HG02943 (cell line): ENCODE measurements at regions not wholly inside any gene's neighbourhood (a gene's known extent, or its start where the extent isn't known, plus 50 kb on each side); places are given as distances from the start of the nearest gene placed in this dataset.

ENCODE experiments used
- ATAC-seq: cut with Tn5 transposase; IDR thresholded peaks from one replicate; pipeline ENCODE4 v1.9.1; 2021; ENCODE audit warnings: mild to moderate bottlenecking, low read depth, moderate library complexity; ENCODE audit not compliant: unreplicated experiment

DNA sequence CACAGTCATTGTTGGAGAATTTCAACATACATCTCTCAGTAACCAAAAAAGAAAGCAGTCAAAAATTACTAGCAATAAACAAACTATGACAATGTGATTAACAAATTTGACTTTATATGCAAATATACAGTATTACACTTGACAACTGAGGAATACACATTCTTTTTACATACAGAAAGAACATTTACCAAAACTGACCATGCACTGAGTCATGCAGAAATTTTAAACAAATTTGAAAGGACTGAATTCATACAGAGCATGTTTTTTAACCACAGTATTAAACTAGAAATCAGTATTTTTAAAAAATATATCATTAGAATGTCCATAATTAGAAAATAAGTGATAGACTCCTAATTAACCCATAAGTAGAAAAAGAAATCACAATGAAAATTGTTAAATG is 420.1 kb downstream of the TBC1D4 start:
- ATAC-seq = no peak

DNA sequence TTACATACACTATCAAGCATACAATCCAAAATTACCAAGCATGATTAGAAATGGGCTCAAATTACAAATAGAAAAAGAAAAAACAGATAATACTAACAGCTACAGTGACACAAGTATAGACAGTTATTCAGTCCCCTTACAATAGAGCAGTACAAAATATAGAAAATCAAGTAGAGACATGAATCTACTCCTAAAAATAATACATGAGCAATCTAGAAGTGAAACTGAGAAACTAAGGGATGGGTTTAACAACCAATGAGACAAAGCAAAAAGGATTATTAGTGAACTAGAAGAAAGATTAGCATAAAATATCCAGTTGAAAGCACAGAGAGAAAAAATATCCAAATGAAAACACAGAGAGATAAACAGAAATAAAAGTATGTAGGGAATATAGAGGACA is 426.7 kb downstream of the TBC1D4 start:
- ATAC-seq = no peak

DNA sequence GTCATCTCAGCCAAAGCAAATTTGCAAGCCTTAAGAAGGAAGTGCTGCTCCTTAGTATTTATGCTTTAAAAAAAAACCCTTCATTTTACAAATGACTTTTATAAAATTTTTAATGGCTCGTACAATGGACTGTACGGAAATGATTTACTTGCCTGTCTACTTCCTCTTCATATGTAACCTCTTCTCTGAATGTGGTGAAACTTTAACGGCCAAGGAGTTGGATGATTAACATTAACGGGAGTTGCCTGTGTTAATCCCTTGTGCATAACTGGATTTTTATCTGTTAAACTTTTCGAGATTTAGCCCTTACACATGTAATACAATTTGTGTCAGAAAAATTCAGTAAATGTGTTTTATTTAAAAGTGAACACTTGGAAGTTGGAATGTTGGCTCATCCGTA is 429.4 kb downstream of the TBC1D4 start:
- no peak for ATAC-seq

DNA sequence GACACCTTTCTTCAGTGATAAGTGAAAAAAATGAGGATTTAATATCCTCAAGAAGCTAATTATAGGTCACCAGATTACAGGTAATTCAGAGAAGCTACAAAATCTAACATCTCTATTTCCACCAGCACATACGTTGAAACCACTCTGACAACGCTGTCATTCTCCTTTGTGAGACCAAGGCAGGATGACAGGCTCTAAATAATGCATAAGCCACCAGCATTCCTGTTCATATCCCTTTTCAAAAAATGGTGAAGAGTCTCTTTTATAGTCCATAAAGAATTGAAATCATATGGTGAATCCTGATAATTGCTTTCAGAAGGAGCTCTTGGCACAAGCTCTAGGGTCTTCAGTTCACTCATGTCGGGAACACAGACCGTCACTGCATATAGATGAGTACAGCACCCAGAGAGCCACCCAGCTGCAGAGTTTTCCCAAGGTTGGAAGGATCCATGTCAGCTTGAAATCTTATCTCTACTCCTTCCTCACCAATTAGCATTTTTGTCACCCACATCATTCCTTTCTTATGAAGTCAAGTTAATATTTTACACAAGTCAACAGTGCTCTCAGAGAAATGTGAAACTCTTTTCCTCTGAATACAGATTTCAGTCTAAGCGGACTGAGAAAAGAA is 431.4 kb downstream of the TBC1D4 start:
- no peak for ATAC-seq

DNA sequence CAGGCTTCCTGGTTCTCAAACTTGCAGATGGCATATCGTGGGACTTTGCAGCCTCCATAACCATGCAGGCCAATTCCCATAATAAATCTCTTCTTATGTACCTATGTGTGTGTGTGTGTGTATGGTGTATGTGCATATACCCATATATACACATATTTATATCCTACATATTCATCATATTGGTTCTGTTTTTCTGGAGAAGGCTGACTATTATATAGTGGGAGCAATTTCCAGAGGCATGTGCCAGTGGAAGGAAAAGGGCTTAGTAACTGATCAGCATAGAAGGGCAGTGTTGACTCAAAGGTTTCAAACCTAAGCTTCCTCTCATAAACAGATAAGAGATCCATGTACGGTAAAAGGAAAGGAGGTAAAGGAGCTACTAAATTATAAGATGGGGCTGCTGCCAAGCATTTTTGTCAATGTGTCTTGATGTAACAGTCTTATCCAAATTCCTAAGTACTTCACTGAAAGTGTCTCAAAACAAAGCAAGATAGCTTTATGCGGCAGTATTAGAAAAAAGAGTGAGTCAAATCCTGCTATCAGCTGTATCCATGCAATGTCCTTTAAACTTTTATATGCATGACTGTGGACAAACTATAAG is 432.1 kb downstream of the TBC1D4 start:
- no peak for ATAC-seq

DNA sequence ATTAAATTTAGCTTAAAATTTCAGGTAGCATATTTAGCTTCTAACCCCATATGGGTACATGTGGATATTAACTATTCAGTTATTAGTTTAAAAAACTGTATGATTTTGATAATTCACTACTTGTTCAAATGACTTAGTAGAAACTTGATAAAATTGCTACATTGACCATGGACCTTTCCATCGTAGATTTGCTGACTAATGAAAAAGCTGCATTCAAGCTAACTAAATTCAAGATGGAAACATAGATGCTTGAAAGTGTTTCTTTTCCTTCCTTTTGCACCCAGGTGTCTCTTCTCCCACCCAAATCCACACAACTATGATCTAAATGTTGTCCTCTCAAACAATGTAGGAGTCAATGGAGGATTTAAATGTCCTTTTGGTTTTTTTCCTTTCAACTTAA is 439.2 kb downstream of the TBC1D4 start:
- no peak for ATAC-seq

DNA sequence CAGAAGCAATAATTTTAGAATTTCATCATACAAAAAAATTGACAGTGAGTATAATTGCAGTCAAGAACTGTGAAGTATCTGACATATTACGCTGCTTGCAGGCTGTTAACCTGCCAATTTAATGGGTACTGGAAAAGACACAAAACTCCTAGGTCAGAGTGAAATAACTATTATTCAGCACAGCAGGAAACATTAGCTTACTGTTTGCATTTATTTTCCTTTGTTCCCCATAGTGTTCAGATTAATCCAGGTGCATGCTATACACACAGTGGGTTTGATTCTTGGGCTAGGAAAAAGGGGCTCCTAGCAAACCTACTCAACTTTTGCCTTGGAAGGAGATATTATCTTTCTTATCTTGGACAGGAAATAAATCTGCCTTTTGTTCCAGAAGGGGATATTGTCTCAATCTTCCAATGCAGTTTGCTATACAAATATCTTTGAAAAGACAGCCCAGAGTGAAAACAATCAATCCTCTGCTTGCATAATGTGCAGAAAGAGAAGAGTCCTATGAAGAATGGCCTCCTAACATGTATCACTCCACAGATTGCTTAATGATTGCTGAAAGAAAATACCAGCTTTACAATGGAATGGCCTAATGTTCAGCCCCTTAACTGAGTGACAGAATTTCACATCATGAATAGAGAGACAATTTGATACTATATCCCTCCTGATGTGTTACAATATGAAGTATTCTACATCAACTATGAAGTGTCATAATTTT is 443.4 kb downstream of the TBC1D4 start:
- no peak for ATAC-seq

DNA sequence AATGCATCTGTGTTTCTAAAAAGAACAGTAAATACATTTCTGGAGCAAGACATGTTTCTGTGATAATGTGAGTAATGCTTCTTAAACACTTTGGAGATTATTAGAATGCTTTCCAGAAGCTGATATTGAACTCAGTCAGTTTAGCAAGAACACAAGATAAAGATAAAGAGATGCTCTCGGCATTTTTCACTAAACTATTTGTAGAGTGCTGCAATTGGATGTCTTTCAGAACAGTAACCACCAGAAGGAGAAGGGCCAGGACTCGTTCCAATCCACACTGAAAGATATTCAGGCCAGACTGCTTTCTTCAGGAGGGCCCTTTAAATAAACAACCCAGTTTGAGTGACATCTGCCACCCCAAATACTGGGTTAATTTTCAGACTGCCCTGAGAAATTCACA is 456.0 kb downstream of the TBC1D4 start:
- no peak for ATAC-seq

DNA sequence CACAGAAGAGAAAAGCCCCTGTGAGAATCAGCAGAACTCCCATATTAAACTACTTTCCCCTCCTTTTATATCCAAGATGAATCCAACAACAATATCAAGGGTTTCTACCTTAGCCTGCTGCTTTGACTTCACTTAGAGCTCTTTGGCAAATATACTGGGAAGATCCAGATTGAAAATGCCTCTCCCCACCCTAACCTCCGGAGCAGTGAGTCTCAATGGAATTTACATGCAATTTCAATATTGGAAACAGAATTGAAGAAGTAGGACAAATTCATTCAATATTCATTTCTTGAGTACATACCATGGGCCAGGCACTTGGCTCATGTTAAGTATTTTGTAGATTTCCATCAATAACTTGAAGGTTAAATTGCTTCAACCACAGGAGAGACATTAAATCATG is 457.4 kb downstream of the TBC1D4 start:
- no peak for ATAC-seq

DNA sequence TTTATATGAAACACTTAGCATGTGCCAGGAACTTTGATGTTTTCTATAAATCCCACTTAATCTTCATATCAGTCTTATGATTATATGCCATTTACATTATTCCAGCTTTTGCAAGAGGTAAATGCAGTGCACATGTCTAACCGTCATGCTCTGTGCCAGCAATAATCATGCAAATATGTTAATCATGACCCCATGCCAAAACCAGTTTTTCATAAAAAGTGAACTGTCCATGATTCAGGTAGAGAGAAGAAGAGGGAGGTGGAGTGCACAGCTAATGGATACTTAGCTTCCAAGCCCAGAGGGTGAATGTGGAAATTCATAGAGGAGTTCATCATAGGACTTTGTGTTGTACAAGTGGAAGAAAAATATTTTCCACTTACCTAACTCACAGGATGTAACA is 458.4 kb downstream of the TBC1D4 start:
- ATAC-seq = no peak

DNA sequence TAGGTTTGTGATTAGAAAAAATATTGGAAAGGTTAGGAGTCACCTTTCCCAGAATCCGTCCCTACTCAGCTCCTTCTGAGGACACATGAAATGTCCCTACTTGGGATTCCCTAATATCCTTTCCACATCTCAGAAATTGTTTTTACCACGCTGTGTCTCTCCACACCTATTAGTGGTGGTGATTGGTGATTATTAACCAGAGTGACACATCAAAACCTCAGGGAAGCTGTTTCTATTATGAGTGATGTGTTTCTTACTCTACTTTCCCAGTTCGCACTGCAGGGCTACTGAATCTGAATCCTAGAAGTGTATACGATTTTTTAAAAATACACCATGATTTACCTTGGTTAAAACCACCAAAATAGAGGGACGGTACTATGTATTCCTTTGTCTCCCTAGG is 460.8 kb downstream of the TBC1D4 start:
- no peak for ATAC-seq

DNA sequence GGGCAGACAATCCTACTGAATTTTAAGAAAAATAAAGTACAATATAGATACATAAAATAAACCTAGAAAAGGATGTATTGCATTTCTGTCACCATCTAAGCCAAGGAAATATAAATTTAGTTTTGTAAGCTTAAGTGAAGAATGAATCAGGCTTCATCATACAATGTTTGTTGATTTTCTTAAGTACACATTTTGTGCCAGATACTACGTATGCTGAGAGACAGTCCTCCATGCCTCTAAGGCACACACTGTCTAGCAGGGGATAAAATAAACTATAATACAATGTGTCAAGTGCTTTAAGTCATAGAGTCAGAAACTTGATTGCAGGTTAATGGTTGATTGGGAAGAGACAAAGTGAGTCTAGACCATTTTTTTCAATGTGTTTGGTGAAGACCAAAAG is 465.7 kb downstream of the TBC1D4 start:
- ATAC-seq = no peak

DNA sequence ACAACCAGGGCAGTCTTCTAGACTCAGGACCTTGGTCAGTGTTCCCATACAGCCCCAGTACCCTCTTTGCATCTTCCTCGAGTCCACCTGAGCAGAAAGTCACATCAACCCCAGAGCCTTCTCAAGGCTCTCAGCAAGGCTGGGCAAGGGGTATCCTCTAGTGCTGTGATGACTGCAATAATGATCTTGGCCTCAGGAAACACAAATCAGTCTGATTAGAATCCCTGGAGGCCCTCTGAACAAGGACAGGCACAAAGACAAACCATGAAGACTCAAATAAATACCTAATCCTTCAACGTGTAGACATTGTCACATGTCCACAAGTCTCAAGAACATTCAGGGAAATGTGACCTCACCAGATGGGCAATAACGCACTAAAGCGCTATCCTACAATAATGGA is 468.2 kb downstream of the TBC1D4 start:
- no peak for ATAC-seq

DNA sequence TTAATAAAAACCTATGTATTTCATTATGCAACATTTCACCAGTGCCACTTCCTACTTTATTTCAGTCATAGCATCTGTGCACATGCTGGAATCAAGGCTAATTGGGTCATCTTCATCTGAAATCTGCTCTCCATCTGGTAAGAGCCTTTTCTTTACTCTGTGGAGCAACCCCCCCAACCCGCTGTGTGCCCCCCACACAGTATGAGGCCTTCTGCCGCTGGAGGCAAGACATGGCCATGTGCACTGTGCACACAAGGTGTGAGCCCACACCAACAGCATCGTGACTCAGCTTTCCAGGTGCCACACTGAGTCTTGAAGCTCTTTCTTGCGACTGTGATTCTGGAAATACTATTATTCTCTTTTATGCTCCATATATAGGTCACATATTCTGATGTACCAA is 471.0 kb downstream of the TBC1D4 start:
- ATAC-seq = no peak

DNA sequence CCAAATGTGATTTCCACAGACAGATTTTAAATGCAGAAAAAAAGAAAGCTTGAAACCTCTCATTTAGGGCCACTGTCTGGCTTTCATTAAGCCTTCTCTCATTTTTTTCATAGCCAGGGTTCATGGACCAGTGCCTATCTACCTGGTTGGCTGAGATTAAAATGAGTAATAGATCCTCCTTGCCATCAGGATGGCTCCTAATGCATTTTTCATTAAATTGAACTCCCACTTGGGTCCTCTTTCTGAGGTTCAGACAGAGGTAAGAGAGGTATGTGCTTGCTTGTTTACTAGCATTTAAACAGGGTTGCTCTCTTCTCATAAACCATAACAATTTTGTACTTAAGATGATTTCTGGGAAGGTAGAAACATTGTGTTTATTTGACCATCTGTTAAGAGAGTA is 473.0 kb downstream of the TBC1D4 start:
- ATAC-seq = no peak

DNA sequence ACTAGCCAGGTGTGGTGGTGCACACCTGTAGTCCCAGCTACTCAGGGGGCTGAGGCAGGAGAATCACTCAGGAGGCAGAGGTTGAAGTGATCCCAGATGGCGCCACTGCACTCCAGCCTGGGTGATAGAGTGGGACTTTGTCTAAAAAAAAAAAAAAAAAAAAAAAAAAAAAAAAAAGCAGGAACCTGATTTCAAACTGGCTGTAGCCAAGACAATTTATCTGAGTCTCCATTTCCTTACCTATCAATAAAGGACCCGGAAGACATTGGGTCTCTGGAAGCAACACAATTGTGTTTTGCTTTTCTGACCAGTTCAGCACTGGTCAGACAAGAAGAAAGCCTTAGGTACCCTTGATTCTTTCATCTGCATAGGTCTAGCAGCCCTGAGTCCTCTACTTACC is 491.0 kb downstream of the TBC1D4 start:
- no peak for ATAC-seq

DNA sequence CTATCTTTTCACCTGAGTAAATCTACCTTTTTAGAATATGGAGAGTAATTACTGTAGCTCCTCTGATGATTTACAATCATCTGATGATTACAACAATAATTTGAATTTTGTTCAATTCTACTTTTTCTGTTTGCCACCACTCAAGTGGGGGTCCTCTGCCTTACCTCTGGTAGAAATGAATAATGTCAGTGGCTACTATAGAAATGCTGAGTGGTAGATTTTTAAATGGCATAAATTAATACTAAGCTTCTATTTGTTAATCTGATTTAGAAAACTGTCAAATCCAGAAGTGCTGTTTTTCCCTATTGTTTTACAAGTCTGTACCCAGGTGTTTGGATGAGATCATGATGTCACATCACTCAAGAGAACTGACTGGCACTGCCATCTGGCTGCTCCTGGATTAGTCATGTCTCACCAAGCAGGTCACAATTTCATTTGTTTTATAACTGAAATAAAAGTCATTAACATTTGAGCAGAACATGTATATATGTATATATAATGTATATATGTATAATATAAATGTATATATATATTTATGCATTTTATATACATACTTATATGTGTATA is 494.8 kb downstream of the TBC1D4 start:
- no peak for ATAC-seq

DNA sequence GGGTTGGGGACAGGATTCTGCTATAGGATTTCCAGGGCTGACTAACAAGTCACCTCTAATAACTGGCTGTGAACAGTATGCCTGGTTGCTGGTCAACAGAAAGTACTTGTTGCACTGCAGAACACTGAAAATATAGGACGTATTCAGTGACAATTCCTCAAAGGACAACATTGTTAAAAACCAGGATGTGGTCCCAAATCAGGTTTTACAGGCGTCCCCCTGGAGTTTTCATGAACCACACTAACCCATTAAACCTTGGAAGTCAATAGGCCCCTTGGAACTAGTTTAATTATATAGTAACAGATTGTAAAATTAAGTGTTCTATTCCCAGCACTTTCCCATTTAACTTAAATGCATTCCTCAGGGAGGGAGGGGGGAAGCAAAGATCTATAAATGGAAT is 495.4 kb downstream of the TBC1D4 start:
- no peak for ATAC-seq

DNA sequence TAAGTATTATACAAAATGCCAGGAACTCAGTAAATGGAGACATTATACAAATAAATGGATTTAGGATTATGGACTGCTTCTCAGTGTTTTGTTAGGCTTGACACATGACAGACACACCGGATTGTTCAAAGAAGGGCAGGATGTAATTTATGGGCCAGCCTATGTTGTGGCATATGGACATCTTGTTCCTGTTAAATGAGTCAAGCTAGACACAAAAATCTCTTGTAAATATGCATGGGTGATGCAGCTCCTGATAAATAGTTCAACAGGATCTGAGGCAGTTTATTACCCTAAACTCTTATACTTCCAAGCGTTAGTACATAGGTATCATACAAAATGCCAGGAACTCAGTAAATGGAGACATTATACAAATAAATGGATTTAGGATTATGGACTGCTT is 502.3 kb downstream of the TBC1D4 start:
- ATAC-seq = no peak

DNA sequence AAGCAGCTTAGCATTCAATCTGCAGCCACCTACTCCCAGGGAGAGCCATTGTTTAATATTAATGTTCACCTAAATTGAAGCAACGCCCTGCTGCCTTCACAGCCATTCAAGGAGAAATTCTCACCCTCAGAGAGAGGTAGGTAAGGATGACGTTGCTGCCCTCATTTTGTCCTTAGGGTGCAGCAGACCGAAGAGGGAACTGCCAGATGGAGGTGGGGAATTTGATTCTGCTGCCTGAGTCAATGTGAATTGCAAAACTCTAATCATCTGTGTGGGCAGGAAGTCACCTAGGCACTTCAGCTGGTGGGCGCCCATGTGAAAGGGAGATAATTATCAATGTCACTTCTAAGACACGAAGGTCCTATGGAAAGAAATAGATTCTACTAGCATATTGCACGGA is 503.4 kb downstream of the TBC1D4 start:
- no peak for ATAC-seq

DNA sequence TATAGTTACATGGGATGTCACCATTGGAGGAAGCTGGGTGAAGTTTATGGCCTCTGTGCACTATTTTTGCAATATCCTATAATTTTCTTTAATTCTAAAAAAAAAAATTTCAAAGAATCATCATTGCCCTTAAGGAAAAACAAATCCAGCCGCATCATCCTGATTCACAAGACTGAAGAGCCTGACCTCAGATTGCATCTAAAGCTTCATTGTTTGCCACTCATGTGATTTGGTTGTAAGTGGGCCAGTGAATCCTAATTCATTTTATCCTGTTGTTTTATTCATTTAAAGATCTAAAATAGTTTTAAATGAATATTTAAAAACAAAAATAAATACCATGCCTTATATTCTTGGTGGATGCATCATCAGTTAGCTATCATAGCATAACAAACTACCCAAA is 504.5 kb downstream of the TBC1D4 start:
- ATAC-seq = no peak

DNA sequence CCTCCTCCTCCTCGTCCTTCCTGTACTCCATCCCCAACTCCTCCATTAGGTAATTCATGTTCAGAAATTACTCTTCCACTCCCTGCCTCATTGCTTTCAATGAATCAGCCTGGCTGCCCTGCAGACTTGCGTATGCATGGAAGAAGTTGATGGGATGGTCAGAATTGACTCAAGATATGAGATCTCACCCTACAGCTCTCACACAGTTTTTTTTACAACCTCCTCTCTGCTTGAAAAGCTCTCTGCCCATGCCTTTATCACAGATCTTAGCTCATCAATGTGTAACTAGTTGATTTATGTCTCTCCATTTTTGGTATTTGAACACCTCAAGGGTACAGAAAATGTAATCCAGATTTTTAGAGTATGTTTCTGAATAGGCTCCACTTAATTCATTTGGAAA is 506.9 kb downstream of the TBC1D4 start:
- ATAC-seq = no peak
